ENCODE measurements at regions not wholly inside any gene's neighbourhood (a gene's known extent, or its start where the extent isn't known, plus 50 kb on each side); places are given as distances from the start of the nearest gene placed in this dataset.

DNA sequence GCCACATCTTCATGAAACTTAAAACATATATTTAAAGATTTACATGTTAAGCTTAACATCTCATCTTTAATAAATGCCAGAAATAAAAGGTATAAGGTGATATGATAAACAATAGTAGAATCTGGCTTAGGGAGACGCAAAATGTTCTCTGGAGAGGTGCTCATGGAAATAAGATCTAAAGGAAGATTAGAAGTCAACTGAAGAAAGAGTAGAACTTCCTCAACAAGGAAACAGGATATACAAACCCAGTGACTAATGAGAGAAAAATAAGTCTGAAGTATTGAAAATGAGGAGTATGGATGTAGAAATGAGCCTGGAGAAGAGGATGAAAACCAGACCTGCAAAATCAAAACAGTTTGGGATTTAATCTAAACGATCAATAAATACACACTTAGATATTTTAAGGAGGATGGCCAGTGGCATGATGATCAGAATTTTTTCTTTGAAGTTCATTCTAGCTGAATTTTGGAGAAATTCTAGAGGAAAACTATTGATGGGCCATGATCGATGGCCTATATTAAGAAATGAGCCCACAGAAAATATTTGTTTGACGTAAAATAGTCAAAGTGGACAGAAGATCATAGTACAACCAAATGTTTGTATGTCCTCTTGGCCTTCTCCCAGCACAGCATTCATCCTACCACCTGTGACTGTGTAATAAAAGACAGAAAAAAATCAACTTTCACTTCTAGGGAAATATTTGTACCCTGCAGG lies 387.9 kb upstream of the PTBP2 start:
- TF ChIP-seq POLR2AphosphoS5 (IDR thresholded peaks at IDR 0.05; ENCODE audit: borderline replicate concordance, low read depth, low read length), result no peak
- TF ChIP-seq EZH2 (IDR thresholded peaks at IDR 0.05), result no peak

All from SK-N-MC (cell line).